ENCODE measurements at regions not wholly inside any gene's neighbourhood (a gene's known extent, or its start where the extent isn't known, plus 50 kb on each side); places are given as distances from the start of the nearest gene placed in this dataset.

GRCh38 chr6:65760285-65760684 lies 53.3 kb upstream of the EYS start:
- TF ChIP-seq JUNB (CRISPR knock-in tag; conservative IDR thresholded peaks at IDR 0.05) (no peak), ZNF274 (IDR thresholded peaks at IDR 0.05; ENCODE audit: borderline replicate concordance, low read depth, low read length) (no peak), TEAD2 (tag; IDR thresholded peaks at IDR 0.05) (no peak), BRD4 (IDR thresholded peaks at IDR 0.05) (no peak), CTCF (IDR thresholded peaks at IDR 0.05 in 2 of 3, conservative IDR thresholded peaks at IDR 0.05 in 1 of 3; ENCODE audit: insufficient read depth in 2 of 3, low read depth in 1 of 3, low read length in 3 of 3) (no peak), TARDBP (IDR thresholded peaks at IDR 0.05) (no peak), GTF3C2 (IDR thresholded peaks at IDR 0.05; ENCODE audit: borderline replicate concordance, extremely low read depth, insufficient read length) (no peak), RAD21 (CRISPR knock-in tag; conservative IDR thresholded peaks at IDR 0.05 in 1 of 2, IDR thresholded peaks at IDR 0.05 in 1 of 2) (no peak), KAT8 (IDR thresholded peaks at IDR 0.05; ENCODE audit: low read depth) (no peak), FOXP4 (CRISPR knock-in tag; IDR thresholded peaks at IDR 0.05; ENCODE audit: borderline replicate concordance) (no peak)
- TF ChIP-seq, protein P1, sequence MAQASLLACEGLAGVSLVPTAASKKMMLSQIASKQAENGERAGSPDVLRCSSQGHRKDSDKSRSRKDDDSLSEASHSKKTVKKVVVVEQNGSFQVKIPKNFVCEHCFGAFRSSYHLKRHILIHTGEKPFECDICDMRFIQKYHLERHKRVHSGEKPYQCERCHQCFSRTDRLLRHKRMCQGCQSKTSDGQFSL (CRISPR knock-in tag; IDR thresholded peaks at IDR 0.05) = no peak
- TF ChIP-seq, protein P1 (tag; IDR thresholded peaks at IDR 0.05) = no peak
- TF ChIP-seq, protein P2, sequence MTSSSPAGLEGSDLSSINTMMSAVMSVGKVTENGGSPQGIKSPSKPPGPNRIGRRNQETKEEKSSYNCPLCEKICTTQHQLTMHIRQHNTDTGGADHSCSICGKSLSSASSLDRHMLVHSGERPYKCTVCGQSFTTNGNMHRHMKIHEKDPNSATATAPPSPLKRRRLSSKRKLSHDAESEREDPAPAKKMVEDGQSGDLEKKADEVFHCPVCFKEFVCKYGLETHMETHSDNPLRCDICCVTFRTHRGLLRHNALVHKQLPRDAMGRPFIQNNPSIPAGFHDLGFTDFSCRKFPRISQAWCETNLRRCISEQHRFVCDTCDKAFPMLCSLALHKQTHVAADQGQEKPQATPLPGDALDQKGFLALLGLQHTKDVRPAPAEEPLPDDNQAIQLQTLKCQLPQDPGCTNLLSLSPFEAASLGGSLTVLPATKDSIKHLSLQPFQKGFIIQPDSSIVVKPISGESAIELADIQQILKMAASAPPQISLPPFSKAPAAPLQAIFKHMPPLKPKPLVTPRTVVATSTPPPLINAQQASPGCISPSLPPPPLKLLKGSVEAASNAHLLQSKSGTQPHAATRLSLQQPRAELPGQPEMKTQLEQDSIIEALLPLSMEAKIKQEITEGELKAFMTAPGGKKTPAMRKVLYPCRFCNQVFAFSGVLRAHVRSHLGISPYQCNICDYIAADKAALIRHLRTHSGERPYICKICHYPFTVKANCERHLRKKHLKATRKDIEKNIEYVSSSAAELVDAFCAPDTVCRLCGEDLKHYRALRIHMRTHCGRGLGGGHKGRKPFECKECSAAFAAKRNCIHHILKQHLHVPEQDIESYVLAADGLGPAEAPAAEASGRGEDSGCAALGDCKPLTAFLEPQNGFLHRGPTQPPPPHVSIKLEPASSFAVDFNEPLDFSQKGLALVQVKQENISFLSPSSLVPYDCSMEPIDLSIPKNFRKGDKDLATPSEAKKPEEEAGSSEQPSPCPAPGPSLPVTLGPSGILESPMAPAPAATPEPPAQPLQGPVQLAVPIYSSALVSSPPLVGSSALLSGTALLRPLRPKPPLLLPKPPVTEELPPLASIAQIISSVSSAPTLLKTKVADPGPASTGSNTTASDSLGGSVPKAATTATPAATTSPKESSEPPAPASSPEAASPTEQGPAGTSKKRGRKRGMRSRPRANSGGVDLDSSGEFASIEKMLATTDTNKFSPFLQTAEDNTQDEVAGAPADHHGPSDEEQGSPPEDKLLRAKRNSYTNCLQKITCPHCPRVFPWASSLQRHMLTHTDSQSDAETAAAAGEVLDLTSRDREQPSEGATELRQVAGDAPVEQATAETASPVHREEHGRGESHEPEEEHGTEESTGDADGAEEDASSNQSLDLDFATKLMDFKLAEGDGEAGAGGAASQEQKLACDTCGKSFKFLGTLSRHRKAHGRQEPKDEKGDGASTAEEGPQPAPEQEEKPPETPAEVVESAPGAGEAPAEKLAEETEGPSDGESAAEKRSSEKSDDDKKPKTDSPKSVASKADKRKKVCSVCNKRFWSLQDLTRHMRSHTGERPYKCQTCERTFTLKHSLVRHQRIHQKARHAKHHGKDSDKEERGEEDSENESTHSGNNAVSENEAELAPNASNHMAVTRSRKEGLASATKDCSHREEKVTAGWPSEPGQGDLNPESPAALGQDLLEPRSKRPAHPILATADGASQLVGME (CRISPR knock-in tag; IDR thresholded peaks at IDR 0.05) = no peak
- TF ChIP-seq, protein P3, sequence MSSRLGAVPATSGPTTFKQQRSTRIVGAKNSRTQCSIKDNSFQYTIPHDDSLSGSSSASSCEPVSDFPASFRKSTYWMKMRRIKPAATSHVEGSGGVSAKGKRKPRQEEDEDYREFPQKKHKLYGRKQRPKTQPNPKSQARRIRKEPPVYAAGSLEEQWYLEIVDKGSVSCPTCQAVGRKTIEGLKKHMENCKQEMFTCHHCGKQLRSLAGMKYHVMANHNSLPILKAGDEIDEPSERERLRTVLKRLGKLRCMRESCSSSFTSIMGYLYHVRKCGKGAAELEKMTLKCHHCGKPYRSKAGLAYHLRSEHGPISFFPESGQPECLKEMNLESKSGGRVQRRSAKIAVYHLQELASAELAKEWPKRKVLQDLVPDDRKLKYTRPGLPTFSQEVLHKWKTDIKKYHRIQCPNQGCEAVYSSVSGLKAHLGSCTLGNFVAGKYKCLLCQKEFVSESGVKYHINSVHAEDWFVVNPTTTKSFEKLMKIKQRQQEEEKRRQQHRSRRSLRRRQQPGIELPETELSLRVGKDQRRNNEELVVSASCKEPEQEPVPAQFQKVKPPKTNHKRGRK (tag; IDR thresholded peaks at IDR 0.05) = no peak
- TF ChIP-seq, protein P4, sequence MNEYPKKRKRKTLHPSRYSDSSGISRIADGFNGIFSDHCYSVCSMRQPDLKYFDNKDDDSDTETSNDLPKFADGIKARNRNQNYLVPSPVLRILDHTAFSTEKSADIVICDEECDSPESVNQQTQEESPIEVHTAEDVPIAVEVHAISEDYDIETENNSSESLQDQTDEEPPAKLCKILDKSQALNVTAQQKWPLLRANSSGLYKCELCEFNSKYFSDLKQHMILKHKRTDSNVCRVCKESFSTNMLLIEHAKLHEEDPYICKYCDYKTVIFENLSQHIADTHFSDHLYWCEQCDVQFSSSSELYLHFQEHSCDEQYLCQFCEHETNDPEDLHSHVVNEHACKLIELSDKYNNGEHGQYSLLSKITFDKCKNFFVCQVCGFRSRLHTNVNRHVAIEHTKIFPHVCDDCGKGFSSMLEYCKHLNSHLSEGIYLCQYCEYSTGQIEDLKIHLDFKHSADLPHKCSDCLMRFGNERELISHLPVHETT (CRISPR knock-in tag; conservative IDR thresholded peaks at IDR 0.05 in 1 of 2, IDR thresholded peaks at IDR 0.05 in 1 of 2) = no peak

Data from K562 (cell line).